NCI-H2029 treated with DMSO at 0.1 percent for 48 hours (cell line): ENCODE measurements at regions not wholly inside any gene's neighbourhood (a gene's known extent, or its start where the extent isn't known, plus 50 kb on each side); places are given as distances from the start of the nearest gene placed in this dataset.

Experiments used
- DNase-seq: peaks from one replicate; lab custom pipeline; 2025; lab: John Stamatoyannopoulos, UW

- DNase-seq, result peak; percentile 22
Measured at GRCh38 chr15:47506329-47507100, 210.8 kb upstream of the SEMA6D start.

GRCh38 chr15:47507221-47507985 lies 209.9 kb upstream of the SEMA6D start:
- no peak for DNase-seq

- no peak for DNase-seq
Measured at GRCh38 chr15:47511261-47511660, 206.0 kb upstream of the SEMA6D start.

- no peak for DNase-seq
Measured at GRCh38 chr15:47513471-47513870, 203.8 kb upstream of the SEMA6D start.

GRCh38 chr15:47514200-47514652 lies 203.1 kb upstream of the SEMA6D start:
- DNase-seq, result no peak

GRCh38 chr15:47516558-47516957 lies 200.7 kb upstream of the SEMA6D start:
- DNase-seq, result no peak

- no peak for DNase-seq
Measured at GRCh38 chr15:47516972-47517371, 200.3 kb upstream of the SEMA6D start.

- DNase-seq, result no peak
Measured at GRCh38 chr15:47517737-47518136, 199.6 kb upstream of the SEMA6D start.

- peak; percentile 75 for DNase-seq
Measured at GRCh38 chr15:47523681-47524475, 193.4 kb upstream of the SEMA6D start.

- DNase-seq, result no peak
Measured at GRCh38 chr15:47529241-47529640, 188.1 kb upstream of the SEMA6D start.

- no peak for DNase-seq
Measured at GRCh38 chr15:47534673-47535072, 182.6 kb upstream of the SEMA6D start.

GRCh38 chr15:47541562-47541961 lies 175.7 kb upstream of the SEMA6D start:
- DNase-seq, result no peak

GRCh38 chr15:47542312-47542989 lies 174.9 kb upstream of the SEMA6D start:
- DNase-seq, result no peak

- DNase-seq, result no peak
Measured at GRCh38 chr15:47548231-47548630, 169.1 kb upstream of the SEMA6D start.

- no peak for DNase-seq
Measured at GRCh38 chr15:47548986-47549385, 168.3 kb upstream of the SEMA6D start.

- DNase-seq, result no peak
Measured at GRCh38 chr15:47551079-47551478, 166.2 kb upstream of the SEMA6D start.

GRCh38 chr15:47551546-47551945 lies 165.8 kb upstream of the SEMA6D start:
- no peak for DNase-seq

- DNase-seq, result no peak
Measured at GRCh38 chr15:47552978-47553608, 164.2 kb upstream of the SEMA6D start.

- DNase-seq, result no peak
Measured at GRCh38 chr15:47553947-47554346, 163.4 kb upstream of the SEMA6D start.

- no peak for DNase-seq
Measured at GRCh38 chr15:47561102-47561501, 156.2 kb upstream of the SEMA6D start.

- no peak for DNase-seq
Measured at GRCh38 chr15:47565949-47566348, 151.4 kb upstream of the SEMA6D start.
